Stimulated activated CD4-positive, alpha-beta T cell treated with anti-CD3 and anti-CD28 coated beads, Interleukin-15, amount 100 ng/mL, for 48 hours (primary cell): ENCODE measurements at regions not wholly inside any gene's neighbourhood (a gene's known extent, or its start where the extent isn't known, plus 50 kb on each side); places are given as distances from the start of the nearest gene placed in this dataset.
"Not testable (repeated sequence)": the region's sequence is repeated elsewhere in the genome, so short reads cannot be mapped to it uniquely, and the experiment has no call there.

ENCODE experiments used
- DNase-seq, 2 donors: peaks; one replicate each; pipeline ENCODE4 v3.0.0-alpha.2; 2020; ENCODE audit warnings: low read depth in 2 of 2

DNA sequence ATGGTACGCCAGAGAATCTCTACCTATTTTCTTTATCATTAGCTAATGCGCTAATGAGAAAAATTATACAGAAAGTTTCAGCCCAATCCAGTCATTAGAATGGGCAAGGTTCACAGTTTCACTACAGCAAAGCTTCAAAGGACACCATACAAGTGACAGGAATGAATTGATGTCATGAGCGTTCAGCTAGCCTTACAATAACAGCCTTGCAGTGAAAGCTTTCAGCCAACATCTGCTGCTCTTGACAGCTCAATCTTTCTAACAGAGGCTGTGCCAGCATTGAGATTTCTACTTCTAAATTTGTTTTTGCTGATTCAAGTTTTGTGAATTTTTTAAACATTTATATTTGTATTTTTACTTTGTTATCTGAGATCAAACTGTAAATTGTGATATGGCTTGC, 302.4 kb upstream of the FAM174A start:
- DNase-seq, result no peak

GRCh38 chr5:100188778-100189177, 346.4 kb upstream of the FAM174A start:
- DNase-seq, result no peak

- DNase-seq, result no peak
Measured at GRCh38 chr5:100188339-100188738, 346.8 kb upstream of the FAM174A start.

DNA sequence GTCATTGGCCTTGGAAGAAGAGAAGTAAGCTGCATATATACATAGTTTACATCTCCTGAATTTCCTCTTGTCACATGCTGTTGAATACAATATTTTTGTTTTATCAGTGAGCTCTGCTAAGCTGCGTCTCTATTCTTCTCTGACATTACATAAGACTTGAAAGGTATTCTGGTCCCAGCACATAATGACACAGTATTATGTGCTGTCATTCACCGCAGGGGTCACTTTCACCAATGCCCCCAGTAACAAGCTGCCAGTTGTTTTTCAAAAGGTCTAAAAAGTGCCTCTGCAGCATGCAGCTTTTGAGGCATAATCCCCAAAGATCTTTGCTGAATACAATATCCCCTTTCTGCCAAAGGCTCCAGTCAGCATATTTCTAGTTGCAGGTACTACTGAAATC, 349.0 kb upstream of the FAM174A start:
- DNase-seq, result no peak

- no peak for DNase-seq
Measured at GRCh38 chr5:100182402-100182801, 352.8 kb upstream of the FAM174A start.

- no peak for DNase-seq
Measured at GRCh38 chr5:100175346-100175745, 359.8 kb upstream of the FAM174A start.

DNA sequence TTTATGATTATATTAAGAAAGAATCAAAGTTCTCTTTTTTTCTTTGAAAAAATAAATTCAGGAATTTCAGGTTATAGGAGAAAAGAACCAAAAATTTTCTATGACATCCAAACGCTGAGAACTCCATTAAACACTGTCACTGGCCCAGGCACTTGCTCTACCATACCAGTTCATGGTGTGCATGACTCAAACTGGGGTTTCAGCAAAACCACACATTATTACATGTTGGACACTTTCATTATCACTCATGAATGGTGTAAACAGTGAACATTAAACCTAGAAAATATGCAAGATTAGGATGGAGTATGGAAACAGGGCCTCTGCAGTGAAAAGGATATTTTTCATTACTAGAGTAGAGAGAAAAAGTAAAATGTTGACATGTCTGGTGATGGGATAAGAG, 369.9 kb upstream of the FAM174A start:
- no peak for DNase-seq

DNA sequence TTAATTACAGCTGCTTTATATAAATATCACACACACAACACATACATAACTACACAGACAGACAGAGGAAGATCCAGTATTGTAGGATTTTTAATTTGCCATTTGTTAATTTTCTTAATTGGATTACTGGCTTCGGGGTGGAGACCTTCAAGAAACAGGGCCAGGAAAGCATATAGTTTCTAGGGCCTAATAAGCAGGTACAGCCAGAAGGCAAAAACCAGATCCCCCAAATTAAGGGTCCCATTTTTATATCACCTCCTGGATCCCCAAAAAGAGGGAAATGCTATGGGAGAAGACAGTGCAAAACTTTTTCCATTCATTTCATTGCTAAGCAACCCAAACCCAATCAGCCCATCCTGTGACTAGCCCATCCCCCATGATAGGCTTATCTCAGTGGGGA, 373.3 kb upstream of the FAM174A start:
- DNase-seq, result no peak

GRCh38 chr5:100157066-100157465, 378.1 kb upstream of the FAM174A start:
- DNase-seq, result no peak

DNA sequence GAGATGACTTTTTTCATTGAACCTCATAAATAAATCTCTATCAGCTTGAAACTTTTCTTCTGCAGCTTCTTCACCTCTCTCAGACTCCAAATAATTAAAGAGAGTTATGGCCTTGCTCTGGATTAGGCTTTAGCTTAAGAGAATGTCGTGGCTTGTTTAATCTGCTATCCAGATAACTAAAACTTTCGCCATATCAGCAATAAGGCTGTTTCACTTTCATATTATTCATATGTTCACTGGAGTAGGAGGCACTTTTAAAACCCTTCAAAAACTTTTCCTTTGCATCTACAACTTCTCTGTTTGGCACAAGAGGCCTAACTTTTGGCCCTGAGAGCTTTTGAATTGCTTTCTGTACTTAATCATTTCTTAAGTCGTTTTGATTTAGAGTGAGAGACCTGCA, 386.9 kb upstream of the FAM174A start:
- no peak for DNase-seq

DNA sequence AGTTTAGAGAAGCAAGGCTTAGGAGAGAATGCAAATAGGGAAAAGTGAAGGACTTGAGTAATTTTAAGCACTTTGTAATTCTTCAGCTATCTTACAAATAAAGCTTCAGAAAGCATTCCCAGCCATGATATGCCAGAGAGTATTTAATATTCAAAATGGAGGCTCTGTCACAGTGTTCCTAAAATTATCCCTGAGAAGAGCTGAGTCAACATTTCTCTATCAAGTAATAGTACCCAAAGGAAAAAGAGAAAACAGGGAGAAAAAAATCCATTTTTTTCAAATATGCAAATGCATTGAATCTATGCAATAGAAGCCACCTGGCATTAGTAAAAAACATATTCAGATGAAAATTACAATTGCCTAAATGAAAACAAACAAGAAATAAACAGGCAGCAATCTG, 392.6 kb upstream of the FAM174A start:
- no peak for DNase-seq

- no peak for DNase-seq
Measured at GRCh38 chr5:100131161-100131560, 404.0 kb upstream of the FAM174A start.

- DNase-seq, result no peak
Measured at GRCh38 chr5:100130307-100130706, 404.9 kb upstream of the FAM174A start.

GRCh38 chr5:100119903-100120302, 415.3 kb upstream of the FAM174A start:
- no peak for DNase-seq

DNA sequence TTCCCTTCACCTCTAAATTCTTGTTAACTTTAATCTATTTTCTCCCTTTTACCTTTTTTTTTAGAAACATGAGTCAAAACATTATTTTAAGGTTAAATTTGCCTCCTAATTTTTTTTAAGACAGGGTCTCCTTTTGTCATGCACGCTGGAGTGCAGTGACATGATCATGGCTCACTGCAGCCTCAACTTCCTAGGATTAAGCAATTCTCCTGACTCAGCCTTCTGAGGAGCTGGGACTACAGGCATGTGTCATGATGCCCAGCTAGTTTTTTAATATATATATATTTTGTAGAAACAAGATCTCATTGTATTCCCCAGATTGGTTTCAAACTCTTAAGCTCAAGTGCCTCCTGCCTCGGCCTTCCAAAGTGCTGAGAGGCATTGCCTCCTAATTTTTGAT, 424.7 kb upstream of the FAM174A start:
- no peak for DNase-seq

GRCh38 chr5:100108883-100109282, 426.3 kb upstream of the FAM174A start:
- DNase-seq, result no peak

- not testable (repeated sequence) for DNase-seq
Measured at GRCh38 chr5:100103592-100104119, 431.5 kb upstream of the FAM174A start.

DNA sequence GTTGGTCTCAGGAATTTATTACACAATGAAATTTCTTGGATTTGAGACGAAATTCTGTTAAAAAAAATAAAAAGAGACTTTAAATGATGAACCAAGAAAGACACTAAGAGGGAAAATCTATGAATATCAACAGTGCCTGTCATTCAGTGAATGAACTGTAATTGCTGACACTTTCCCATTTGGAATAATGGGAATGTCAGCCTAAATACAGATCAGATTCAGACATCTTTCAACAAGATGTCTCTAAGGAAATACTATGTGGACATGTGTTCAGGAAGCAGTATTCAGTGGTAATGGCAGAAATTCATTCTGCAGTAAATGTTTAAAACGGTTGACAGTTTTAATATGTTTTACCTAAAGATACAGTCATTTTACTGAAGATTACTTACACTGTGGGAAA, 433.7 kb upstream of the FAM174A start:
- DNase-seq, result not testable (repeated sequence)

- not testable (repeated sequence) for DNase-seq
Measured at GRCh38 chr5:100096328-100096727, 438.8 kb upstream of the FAM174A start.

GRCh38 chr5:100080703-100081102, 454.5 kb upstream of the FAM174A start:
- not testable (repeated sequence) for DNase-seq

GRCh38 chr5:100079163-100079562, 456.0 kb upstream of the FAM174A start:
- not testable (repeated sequence) for DNase-seq

DNA sequence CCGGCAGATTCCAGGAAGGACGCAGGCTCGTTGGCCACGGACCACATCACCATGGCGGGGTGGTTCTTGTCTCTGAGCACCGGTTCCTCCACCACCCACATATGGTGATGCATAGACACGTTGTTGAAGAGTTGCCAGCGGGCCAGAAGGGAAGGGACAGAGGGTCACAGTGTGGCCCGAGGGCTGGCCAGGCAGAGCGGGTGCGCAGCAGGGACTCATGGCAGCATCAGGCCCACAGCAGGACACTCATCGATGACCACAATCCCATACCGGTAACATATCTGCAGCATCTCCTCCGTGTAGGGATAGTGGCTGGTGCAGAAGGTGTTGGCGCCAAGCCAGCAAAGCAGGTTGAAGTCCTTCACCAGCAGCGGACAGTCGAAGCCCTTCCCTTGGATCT, 469.2 kb upstream of the FAM174A start:
- not testable (repeated sequence) for DNase-seq

DNA sequence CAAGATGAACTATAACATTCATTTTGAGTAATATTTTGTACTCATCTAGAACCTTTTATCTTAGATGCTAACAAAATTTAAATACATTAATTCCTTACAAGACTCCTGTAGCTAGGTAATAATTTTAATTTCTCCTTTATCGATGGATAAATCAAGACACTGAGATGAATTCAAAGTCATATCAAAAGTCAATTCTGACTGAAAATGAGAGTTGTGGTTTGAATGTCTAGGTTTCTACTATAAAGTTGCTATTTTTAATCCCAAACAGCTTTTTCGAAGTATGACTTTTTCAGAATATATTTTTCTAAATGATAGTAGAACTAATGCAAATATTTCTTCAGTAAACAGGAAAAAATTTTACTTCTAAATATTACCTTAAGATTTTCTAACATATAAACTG, 491.7 kb upstream of the FAM174A start:
- no peak for DNase-seq

- no peak for DNase-seq
Measured at GRCh38 chr5:100026606-100027005, 508.6 kb upstream of the FAM174A start.

DNA sequence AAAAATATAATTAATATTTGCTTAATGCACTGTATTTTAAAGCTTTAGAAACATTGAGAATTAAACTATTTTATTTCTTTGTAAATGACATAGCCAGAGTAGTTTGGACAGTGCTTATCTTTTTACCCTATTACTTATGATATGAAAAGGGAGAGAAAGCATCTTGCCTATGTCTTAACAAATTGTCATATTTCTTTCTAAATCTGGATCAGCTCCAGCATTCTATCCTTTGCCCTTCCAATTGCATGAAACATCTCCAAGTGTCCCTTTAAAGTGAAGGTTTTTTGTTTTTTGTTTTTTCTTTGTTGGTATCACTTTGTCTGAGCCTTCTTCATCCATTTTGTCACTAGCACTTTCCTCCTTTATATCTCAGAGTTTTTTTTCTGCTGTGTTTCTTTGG, 511.6 kb upstream of the FAM174A start:
- no peak for DNase-seq
